ENCODE measurements at regions not wholly inside any gene's neighbourhood (a gene's known extent, or its start where the extent isn't known, plus 50 kb on each side); places are given as distances from the start of the nearest gene placed in this dataset.

DNA sequence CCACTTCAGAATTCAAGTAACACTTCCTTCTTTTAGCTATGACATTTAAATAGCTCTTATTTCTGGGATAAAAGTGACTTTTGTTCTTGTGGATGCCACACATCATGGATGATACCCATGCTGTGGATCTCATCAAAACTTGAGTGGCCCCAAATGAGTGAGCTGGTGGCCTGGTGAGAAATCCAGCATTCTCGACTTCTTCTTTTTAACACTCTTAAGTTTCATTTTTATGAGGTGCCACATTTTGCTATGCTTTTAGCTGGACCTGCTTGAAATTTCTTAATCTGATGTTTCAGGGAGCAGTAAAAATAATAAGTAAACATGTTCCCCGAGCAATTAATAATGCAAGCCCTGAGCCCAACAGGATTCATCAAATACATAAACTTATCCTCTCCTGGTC, 384.8 kb upstream of the MEF2C start:
- no peaks in the 10 kb centered on the region for H3K27me3 ChIP-seq (ENCODE audit: control insufficient read depth, insufficient read depth, low read length)
- TF ChIP-seq, protein P1, sequence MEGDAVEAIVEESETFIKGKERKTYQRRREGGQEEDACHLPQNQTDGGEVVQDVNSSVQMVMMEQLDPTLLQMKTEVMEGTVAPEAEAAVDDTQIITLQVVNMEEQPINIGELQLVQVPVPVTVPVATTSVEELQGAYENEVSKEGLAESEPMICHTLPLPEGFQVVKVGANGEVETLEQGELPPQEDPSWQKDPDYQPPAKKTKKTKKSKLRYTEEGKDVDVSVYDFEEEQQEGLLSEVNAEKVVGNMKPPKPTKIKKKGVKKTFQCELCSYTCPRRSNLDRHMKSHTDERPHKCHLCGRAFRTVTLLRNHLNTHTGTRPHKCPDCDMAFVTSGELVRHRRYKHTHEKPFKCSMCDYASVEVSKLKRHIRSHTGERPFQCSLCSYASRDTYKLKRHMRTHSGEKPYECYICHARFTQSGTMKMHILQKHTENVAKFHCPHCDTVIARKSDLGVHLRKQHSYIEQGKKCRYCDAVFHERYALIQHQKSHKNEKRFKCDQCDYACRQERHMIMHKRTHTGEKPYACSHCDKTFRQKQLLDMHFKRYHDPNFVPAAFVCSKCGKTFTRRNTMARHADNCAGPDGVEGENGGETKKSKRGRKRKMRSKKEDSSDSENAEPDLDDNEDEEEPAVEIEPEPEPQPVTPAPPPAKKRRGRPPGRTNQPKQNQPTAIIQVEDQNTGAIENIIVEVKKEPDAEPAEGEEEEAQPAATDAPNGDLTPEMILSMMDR (IDR thresholded peaks at IDR 0.05; ENCODE audit: borderline replicate concordance, extremely low read depth, insufficient read depth) = no peak
- no peak for FAIRE-seq
- no peak overlapping the region for H3K27ac ChIP-seq (ENCODE audit: low read depth in 2 of 2, low read length in 2 of 2)
- no peaks in the 10 kb centered on the region for H3K36me3 ChIP-seq (ENCODE audit: control insufficient read depth in 2 of 3, insufficient read depth in 3 of 3, low read length in 3 of 3)
- H3K9me3 ChIP-seq (ENCODE audit: control insufficient read depth in 2 of 3, insufficient read depth in 1 of 3, low read length in 3 of 3) = no peaks in the 10 kb centered on the region
- H3K9ac ChIP-seq (ENCODE audit: low read length in 3 of 3) = no peak overlapping the region
- no peak overlapping the region for H3K4me3 ChIP-seq (ENCODE audit: low read length in 3 of 3)
- H3K4me1 ChIP-seq (ENCODE audit: control insufficient read depth in 2 of 3, insufficient read depth in 2 of 3, low read depth in 1 of 3, low read length in 3 of 3) = no peaks in the 10 kb centered on the region
- no peak for DNase-seq
- intact Hi-C loops (cut with DNase I) = no loop called here

DNA sequence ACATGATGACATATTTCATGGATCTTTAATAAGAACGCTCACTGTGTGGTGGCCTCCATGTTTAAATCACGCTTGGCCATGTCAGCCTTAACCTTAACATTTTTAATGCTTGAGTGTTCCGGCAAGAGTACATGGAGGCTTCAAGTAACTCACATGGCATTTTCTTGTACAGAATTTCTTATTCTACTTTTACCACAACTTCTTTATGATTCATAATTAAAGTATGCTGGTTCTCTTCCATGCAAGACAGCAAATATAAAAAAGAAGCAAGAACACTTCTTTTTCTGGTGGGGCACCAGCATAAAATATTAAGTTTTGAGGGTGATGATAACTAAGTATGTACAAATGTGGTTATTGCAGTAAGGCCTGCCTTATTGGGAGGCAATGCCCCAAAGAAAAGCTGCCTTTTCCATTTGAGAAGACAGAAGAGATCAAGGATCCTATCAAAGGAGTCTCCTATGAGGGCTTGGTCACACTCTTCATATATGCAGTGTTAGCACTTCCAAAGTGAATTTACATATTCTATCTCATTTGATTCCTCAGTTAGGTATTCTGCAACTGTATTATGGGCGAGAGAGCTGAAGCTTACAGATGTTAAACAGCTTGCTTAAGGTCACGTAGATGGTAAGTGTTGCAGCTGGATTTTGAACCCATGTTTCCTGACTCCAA, 382.7 kb upstream of the MEF2C start:
- Histone ChIP-seq H3K4me3 (ENCODE audit: low read length in 3 of 3) (no peak overlapping the region), H3K36me3 (ENCODE audit: control insufficient read depth in 2 of 3, insufficient read depth in 3 of 3, low read length in 3 of 3) (no peaks in the 10 kb centered on the region), H3K4me1 (ENCODE audit: control insufficient read depth in 2 of 3, insufficient read depth in 2 of 3, low read depth in 1 of 3, low read length in 3 of 3) (no peaks in the 10 kb centered on the region), H3K9ac (ENCODE audit: low read length in 3 of 3) (no peak overlapping the region), H3K27me3 (ENCODE audit: control insufficient read depth, insufficient read depth, low read length) (no peaks in the 10 kb centered on the region), H3K9me3 (ENCODE audit: control insufficient read depth in 2 of 3, insufficient read depth in 1 of 3, low read length in 3 of 3) (no peaks in the 10 kb centered on the region), H3K27ac (ENCODE audit: low read depth in 2 of 2, low read length in 2 of 2) (no peak overlapping the region)
- DNase-seq (no peak), FAIRE-seq (no peak)
- intact Hi-C loops (cut with DNase I) = no loop called here
- TF ChIP-seq, protein P1 (IDR thresholded peaks at IDR 0.05; ENCODE audit: borderline replicate concordance, extremely low read depth, insufficient read depth) = no peak

DNA sequence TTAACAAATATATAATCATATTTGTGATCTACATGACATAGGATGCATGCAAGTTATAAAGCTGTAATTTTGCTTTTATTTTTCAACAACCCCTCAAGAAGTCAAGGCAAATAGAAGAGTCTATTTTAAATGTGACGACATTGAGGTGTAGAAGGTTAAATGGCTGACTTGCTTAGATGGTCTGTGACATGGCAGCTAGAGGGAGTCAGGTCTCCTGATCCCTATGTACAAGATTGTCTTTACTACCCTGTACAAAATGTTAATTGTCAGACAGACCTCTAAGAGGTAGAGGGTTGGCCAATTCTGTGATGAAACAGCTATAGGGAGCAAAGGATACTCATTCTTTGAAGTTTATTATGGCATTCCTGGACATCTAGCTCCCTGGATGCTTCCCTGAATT, 380.9 kb upstream of the MEF2C start:
- Histone ChIP-seq H3K9me3 (ENCODE audit: control insufficient read depth in 2 of 3, insufficient read depth in 1 of 3, low read length in 3 of 3) (no peaks in the 10 kb centered on the region), H3K4me3 (ENCODE audit: low read length in 3 of 3) (no peak overlapping the region), H3K4me1 (ENCODE audit: control insufficient read depth in 2 of 3, insufficient read depth in 2 of 3, low read depth in 1 of 3, low read length in 3 of 3) (no peaks in the 10 kb centered on the region), H3K9ac (ENCODE audit: low read length in 3 of 3) (no peak overlapping the region), H3K27me3 (ENCODE audit: control insufficient read depth, insufficient read depth, low read length) (no peaks in the 10 kb centered on the region), H3K27ac (ENCODE audit: low read depth in 2 of 2, low read length in 2 of 2) (no peak overlapping the region), H3K36me3 (ENCODE audit: control insufficient read depth in 2 of 3, insufficient read depth in 3 of 3, low read length in 3 of 3) (no peaks in the 10 kb centered on the region)
- FAIRE-seq (no peak), DNase-seq (no peak)
- intact Hi-C loops (cut with DNase I) = no loop called here
- TF ChIP-seq, protein P1 (IDR thresholded peaks at IDR 0.05; ENCODE audit: borderline replicate concordance, extremely low read depth, insufficient read depth) = no peak

DNA sequence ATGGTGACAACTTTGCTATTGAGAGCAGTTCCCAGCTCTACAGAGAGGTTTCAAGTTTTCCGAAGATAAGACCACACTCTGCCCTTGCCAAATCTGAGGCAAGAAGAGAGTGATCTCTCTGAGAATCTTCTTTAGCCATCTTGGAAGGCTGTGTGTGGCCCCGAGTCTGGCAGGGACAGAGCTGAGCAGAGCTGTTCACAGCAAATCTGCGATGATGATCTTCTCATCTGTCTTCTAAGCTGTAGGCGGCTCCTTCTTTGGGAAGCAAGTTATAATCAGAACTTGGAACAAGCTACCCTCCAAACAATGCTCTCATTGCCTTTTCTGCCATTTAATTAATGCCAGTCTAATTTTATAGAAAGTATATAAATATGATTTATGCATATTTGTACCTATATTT, 379.0 kb upstream of the MEF2C start:
- intact Hi-C loops (cut with DNase I) = no loop called here
- Histone ChIP-seq H3K4me1 (ENCODE audit: control insufficient read depth in 2 of 3, insufficient read depth in 2 of 3, low read depth in 1 of 3, low read length in 3 of 3) (no peaks in the 10 kb centered on the region), H3K9me3 (ENCODE audit: control insufficient read depth in 2 of 3, insufficient read depth in 1 of 3, low read length in 3 of 3) (no peaks in the 10 kb centered on the region), H3K4me3 (ENCODE audit: low read length in 3 of 3) (no peak overlapping the region), H3K27me3 (ENCODE audit: control insufficient read depth, insufficient read depth, low read length) (no peaks in the 10 kb centered on the region), H3K9ac (ENCODE audit: low read length in 3 of 3) (no peak overlapping the region), H3K27ac (ENCODE audit: low read depth in 2 of 2, low read length in 2 of 2) (no peak overlapping the region), H3K36me3 (ENCODE audit: control insufficient read depth in 2 of 3, insufficient read depth in 3 of 3, low read length in 3 of 3) (no peaks in the 10 kb centered on the region)
- no peak for FAIRE-seq
- no peak for DNase-seq
- TF ChIP-seq, protein P1 (IDR thresholded peaks at IDR 0.05; ENCODE audit: borderline replicate concordance, extremely low read depth, insufficient read depth) = no peak
